Small intestine (tissue), 7 donors: ENCODE measurements at regions not wholly inside any gene's neighbourhood (a gene's known extent, or its start where the extent isn't known, plus 50 kb on each side); places are given as distances from the start of the nearest gene placed in this dataset.
"Not testable (repeated sequence)": the region's sequence is repeated elsewhere in the genome, so short reads cannot be mapped to it uniquely, and the experiment has no call there.

Experiments
- DNase-seq, 2 donors: peaks; one replicate each; pipeline versions ENCODE4 v3.0.0 to v3.0.0-alpha.2; 2013
- FAIRE-seq: peaks from 2 replicates; lab custom pipeline; 2012; peaks lifted over from hg19 to GRCh38; lab: Jason Lieb, UNC
- H3K27ac ChIP-seq, 3 donors: one replicate each; pipeline ENCODE4 v1.5.1; 2013; ENCODE audit warnings: low read length in 2 of 3, mild to moderate bottlenecking in 2 of 3, control low read depth in 1 of 3, inconsistent platforms in 1 of 3, low read depth in 1 of 3, moderate library complexity in 1 of 3
- H3K27me3 ChIP-seq, 3 donors: one replicate each; pipeline ENCODE4 v1.6.1; 2013; ENCODE audit warnings: low read length in 3 of 3, inconsistent platforms in 1 of 3; ENCODE audit not compliant: control insufficient read depth in 3 of 3, insufficient read depth in 3 of 3
- H3K36me3 ChIP-seq, 3 donors: one replicate each; pipeline ENCODE4 v1.6.1; 2013; ENCODE audit warnings: low read length in 3 of 3, inconsistent platforms in 1 of 3, low read depth in 1 of 3, mild to moderate bottlenecking in 1 of 3, moderate library complexity in 1 of 3; ENCODE audit not compliant: control insufficient read depth in 3 of 3, insufficient read depth in 2 of 3
- H3K4me1 ChIP-seq, 3 donors: one replicate each; pipeline ENCODE4 v1.6.1; 2013; ENCODE audit warnings: low read length in 2 of 3, inconsistent platforms in 1 of 3, low read depth in 1 of 3, mild to moderate bottlenecking in 1 of 3, moderate library complexity in 1 of 3; ENCODE audit not compliant: control insufficient read depth in 3 of 3, insufficient read depth in 2 of 3
- H3K4me3 ChIP-seq, 3 donors: one replicate each; pipeline ENCODE4 v1.5.1; 2013; ENCODE audit warnings: low read length in 3 of 3, control low read depth in 1 of 3, inconsistent platforms in 1 of 3, low read depth in 1 of 3, mild to moderate bottlenecking in 1 of 3, moderate library complexity in 1 of 3
- H3K9me3 ChIP-seq, 2 donors: one replicate each; pipeline ENCODE4 v1.6.1; 2013; ENCODE audit warnings: low read depth in 1 of 2, low read length in 1 of 2; ENCODE audit not compliant: control insufficient read depth in 2 of 2, insufficient read depth in 1 of 2
- WGBS, 3 donors: extraction: QIAGEN DNeasy Blood & Tissue Kit; methylation state at CpG; one replicate each; pipeline ENCODE4 v1.1.7; 2013; 5-methylcytosine and 5-hydroxymethylcytosine counted together
- donor health status: healthy with polysubstance abuse.
- donor health status: control.
- donor health status: control.
- donor health status: Bipolar disorder and iron deficiency.
- donor health status: healthy.

DNA sequence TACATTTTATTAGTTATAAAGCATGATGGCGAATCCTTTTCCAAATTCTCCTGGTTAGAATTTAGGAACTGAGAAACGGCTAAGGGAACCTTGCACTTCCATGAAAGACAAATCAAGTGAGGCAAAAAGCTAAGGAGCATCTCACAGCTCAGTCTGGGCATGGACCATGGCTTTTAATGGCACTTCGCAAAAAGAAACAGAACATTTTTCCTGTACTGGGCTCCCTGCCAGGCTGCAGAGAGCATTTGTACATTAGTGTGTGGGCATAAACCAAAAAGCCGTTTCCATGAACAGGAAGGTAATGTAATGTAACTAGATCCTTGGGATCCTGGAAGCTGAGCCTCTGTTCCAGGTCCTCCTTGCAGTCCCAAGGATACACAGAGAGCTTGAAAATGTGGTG, 354.2 kb downstream of the MRPS30 start:
- no peak for FAIRE-seq
- no peak overlapping the region for H3K27ac ChIP-seq
- H3K4me3 ChIP-seq: no peak overlapping the region
- WGBS, 3 donors: 63 to 76% (median 76%) methylated on average over 4 of the region's 4 CpGs
- no peaks in the 10 kb centered on the region for H3K27me3 ChIP-seq
- H3K9me3 ChIP-seq: no peaks in the 10 kb centered on the region
- DNase-seq: no peak
- no peaks in the 10 kb centered on the region for H3K36me3 ChIP-seq
- H3K4me1 ChIP-seq: no peaks in the 10 kb centered on the region

DNA sequence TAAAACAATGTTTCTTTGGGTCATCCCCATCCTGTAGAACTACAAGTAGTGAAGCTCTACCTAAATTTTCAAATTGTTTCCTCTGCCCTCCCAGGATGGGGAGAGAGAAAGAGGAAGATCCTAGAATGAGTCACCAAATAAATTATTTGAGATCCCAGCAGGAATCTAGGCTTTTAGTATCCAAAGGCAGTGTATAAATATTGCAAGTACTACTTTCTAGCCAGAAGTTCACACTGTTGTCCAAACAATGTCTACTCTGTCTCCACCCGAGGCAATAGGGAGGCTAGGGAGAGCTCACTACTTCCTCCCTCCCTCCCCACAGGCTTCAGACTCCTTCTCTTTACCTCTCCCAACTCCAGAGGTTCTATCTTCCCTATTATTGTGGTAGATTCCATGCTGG, 362.8 kb downstream of the MRPS30 start:
- Histone ChIP-seq H3K27ac (no peak overlapping the region), H3K4me1 (no peaks in the 10 kb centered on the region), H3K27me3 (no peaks in the 10 kb centered on the region), H3K9me3 (no peaks in the 10 kb centered on the region), H3K36me3 (no peaks in the 10 kb centered on the region), H3K4me3 (no peak overlapping the region)
- DNase-seq: no peak
- 11 to 37% (median 23%) methylated on average over 1 of the region's 1 CpG for WGBS, 3 donors
- no peak for FAIRE-seq

DNA sequence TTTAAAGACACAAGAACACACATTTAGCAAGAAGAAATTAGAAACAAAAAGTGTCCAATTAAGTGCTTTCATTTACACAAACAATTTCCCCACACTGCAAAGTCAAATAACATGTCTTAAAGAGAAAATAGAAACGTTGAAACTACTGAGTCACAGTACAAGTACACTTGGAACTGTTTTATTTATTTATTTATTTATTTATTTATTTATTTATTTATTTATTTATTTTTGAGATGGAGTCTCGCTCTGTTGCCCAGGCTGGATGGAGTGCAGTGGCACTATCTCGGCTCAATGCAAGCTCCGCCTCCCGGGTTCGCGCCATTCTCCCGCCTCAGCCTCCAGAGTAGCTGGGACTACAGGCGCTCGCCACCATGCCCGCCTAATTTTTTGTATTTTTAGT, 363.9 kb downstream of the MRPS30 start:
- not testable (repeated sequence) for H3K36me3 ChIP-seq, H3K4me3 ChIP-seq, H3K27me3 ChIP-seq, H3K9me3 ChIP-seq, FAIRE-seq, DNase-seq, H3K4me1 ChIP-seq, H3K27ac ChIP-seq
- WGBS, 3 donors: 90 to 92% (median 92%) methylated on average over 11 of the region's 11 CpGs

DNA sequence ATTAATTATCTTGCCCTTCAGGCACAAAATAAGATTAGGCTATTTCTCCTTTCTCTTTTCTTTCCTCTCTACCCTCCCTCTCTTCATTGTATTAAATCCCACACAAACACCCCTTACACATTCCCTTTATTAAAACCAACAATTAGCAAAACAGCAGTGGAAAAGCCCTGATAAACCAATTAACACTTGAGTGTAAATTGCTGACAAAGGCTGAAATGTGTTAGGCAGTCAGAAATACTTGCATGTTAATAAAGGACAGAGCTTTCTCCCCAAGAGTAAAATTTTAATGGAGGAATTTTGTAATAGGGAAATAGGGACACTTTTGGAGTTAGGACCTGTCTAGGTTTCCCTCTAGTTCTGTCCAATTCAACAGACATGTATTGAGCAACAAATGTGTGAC, 370.9 kb downstream of the MRPS30 start:
- H3K9me3 ChIP-seq: no peaks in the 10 kb centered on the region
- H3K36me3 ChIP-seq: no peaks in the 10 kb centered on the region
- DNase-seq: no peak
- H3K4me1 ChIP-seq: no peaks in the 10 kb centered on the region
- FAIRE-seq: no peak
- H3K4me3 ChIP-seq: no peak overlapping the region
- H3K27ac ChIP-seq: no peak overlapping the region
- H3K27me3 ChIP-seq: no peaks in the 10 kb centered on the region

DNA sequence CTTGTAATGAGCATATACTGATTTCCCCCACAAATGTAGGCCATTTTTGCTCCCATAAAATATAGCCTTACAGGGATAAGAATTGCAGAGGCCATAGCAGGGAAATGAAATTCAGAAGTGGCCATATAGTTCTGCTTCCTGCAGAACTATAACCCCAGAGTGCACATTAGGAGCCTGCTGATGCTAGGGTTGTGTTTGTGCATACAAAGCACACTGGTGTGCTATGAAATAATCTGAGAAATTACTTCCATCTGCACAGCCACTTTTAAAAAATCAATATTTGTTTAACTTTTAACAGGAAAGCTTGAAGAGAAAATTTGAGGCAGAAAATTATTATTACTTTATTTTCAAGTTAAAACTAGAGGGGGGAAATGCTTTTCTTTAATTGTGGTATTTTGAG, 380.3 kb downstream of the MRPS30 start:
- Histone ChIP-seq H3K27me3 (no peaks in the 10 kb centered on the region), H3K4me1 (no peaks in the 10 kb centered on the region), H3K36me3 (no peaks in the 10 kb centered on the region), H3K9me3 (no peaks in the 10 kb centered on the region), H3K4me3 (no peak overlapping the region), H3K27ac (no peak overlapping the region)
- DNase-seq: no peak
- FAIRE-seq: no peak

DNA sequence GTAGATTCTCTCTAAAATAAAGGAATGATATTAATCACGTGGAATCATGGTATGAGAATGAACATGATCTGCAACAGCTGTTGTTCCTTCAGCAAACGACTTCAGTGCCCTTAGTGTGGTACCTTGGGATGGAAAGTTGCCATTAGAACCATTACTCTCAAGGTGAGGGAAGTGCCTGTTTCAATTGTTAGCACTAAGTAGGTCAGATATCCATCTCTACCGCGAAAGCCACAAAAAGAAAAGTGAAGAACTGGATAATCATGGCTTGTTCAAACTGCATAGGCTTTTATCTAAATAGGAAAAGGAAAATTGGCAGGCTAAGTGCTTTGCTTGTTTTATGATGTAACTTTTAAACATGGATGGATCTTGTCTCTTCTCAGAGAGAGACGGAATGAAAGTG, 380.7 kb downstream of the MRPS30 start:
- no peak overlapping the region for H3K27ac ChIP-seq

DNA sequence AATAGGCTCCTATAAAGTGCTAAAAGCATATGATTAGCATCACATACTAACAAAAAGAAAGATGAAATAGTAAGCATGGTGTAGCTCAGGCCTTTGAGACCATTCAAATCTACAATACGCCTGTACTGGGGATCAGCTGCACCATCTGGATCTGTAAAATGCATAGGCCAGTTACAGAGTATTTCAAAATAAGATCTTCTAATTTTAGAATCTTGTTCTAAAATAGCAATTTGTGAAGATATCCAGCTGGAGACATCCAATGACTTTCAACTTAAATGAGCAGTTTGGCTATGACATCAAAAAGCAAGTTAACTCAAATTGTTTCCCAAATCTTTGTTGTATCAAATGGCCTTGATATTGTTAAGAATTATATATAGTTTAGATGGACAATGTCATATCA, 386.3 kb downstream of the MRPS30 start:
- Histone ChIP-seq H3K27ac (no peak overlapping the region), H3K9me3 (no peaks in the 10 kb centered on the region), H3K27me3 (no peaks in the 10 kb centered on the region), H3K4me1 (no peaks in the 10 kb centered on the region), H3K4me3 (no peak overlapping the region), H3K36me3 (no peaks in the 10 kb centered on the region)
- FAIRE-seq (no peak), DNase-seq (no peak)
- 85 to 93% (median 87%) methylated on average over 1 of the region's 1 CpG for WGBS, 3 donors

More for the DNA sequence above, 380.7 kb downstream of the MRPS30 start:
- Histone ChIP-seq H3K4me3 (no peak overlapping the region), H3K9me3 (no peaks in the 10 kb centered on the region), H3K36me3 (no peaks in the 10 kb centered on the region), H3K27me3 (no peaks in the 10 kb centered on the region), H3K4me1 (no peaks in the 10 kb centered on the region)
- WGBS, 3 donors: 56 to 67% (median 64%) methylated on average over 5 of the region's 5 CpGs
- FAIRE-seq (no peak), DNase-seq (no peak)
